ENCODE measurements at regions not wholly inside any gene's neighbourhood (a gene's known extent, or its start where the extent isn't known, plus 50 kb on each side); places are given as distances from the start of the nearest gene placed in this dataset.
A peak's percentile ranks its signal among the peaks of the same experiment; 100 is the strongest.

- Histone ChIP-seq H3F3A (ENCODE audit: low read length, unreplicated experiment) (no peaks in the 10 kb centered on the region), H3K9me2 (replicated peaks; ENCODE audit: low read length) (no peaks in the 10 kb centered on the region), H3K4me2 (ENCODE audit: low read length) (no peak overlapping the region), H3K27ac (ENCODE audit: low read length) (no peak overlapping the region), H3K27me3 (ENCODE audit: low read length) (no peaks in the 10 kb centered on the region), H3K9ac (ENCODE audit: low read length) (no peak overlapping the region), H3K36me3 (ENCODE audit: low read depth, low read length) (no peaks in the 10 kb centered on the region), H2AFZ (ENCODE audit: low read length) (no peak overlapping the region), H4K20me1 (ENCODE audit: low read length) (no peaks in the 10 kb centered on the region), H3K79me2 (ENCODE audit: low read length) (no peaks in the 10 kb centered on the region), H3K4me3 (ENCODE audit: low read length) (no peak overlapping the region), H3K4me1 (ENCODE audit: insufficient read depth, low read length) (no peaks in the 10 kb centered on the region), H3K9me3 (ENCODE audit: low read length) (no peaks in the 10 kb centered on the region)
- ChIA-PET CTCF (no interaction called here), POLR2A (ENCODE audit: unreplicated experiment) (no interaction called here)
- intact Hi-C loops (cut with micrococcal nuclease): no loop called here
- TF ChIP-seq EZH2phosphoT487 (IDR thresholded peaks at IDR 0.05; ENCODE audit: borderline replicate concordance, low read length) (no peak), CTCF (conservative IDR thresholded peaks at IDR 0.05; ENCODE audit: low read depth, low read length) (no peak), EZH2 (IDR thresholded peaks at IDR 0.05; ENCODE audit: low read length, unreplicated experiment) (no peak)
- BruUV-seq (replicated peaks): no TSS peak
- DNase-seq: no peak
- no peak for ATAC-seq
Measured at GRCh38 chr6:7473805-7474719, 67.4 kb upstream of the DSP start.

- no peak overlapping the region for H3K4me3 ChIP-seq (ENCODE audit: low read length)
- no peaks in the 10 kb centered on the region for H3K79me2 ChIP-seq (ENCODE audit: low read length)
- H3K9ac ChIP-seq (ENCODE audit: low read length): no peak overlapping the region
- no peak for TF ChIP-seq EZH2 (IDR thresholded peaks at IDR 0.05; ENCODE audit: low read length, unreplicated experiment)
- no peak for TF ChIP-seq EZH2phosphoT487 (IDR thresholded peaks at IDR 0.05; ENCODE audit: borderline replicate concordance, low read length)
- TF ChIP-seq CTCF (conservative IDR thresholded peaks at IDR 0.05; ENCODE audit: low read depth, low read length): no peak
- 0 out of 2 replicates have a peak, but pooled peaks cover 2% of the 10 kb centered on the region for H3K4me1 ChIP-seq (ENCODE audit: insufficient read depth, low read length)
- H3K36me3 ChIP-seq (ENCODE audit: low read depth, low read length): no peaks in the 10 kb centered on the region
- H3K27ac ChIP-seq (ENCODE audit: low read length): no peak overlapping the region
- no peaks in the 10 kb centered on the region for H4K20me1 ChIP-seq (ENCODE audit: low read length)
- CTCF ChIA-PET: no interaction called here
- H2AFZ ChIP-seq (ENCODE audit: low read length): no peak overlapping the region
- H3K9me3 ChIP-seq (ENCODE audit: low read length): no peaks in the 10 kb centered on the region
- no peak for ATAC-seq
- intact Hi-C loops (cut with micrococcal nuclease): no loop called here
- no peak for DNase-seq
- no peaks in the 10 kb centered on the region for H3F3A ChIP-seq (ENCODE audit: low read length, unreplicated experiment)
- BruUV-seq (replicated peaks): no TSS peak
- no peaks in the 10 kb centered on the region for H3K27me3 ChIP-seq (ENCODE audit: low read length)
- no peaks in the 10 kb centered on the region for H3K9me2 ChIP-seq (replicated peaks; ENCODE audit: low read length)
- POLR2A ChIA-PET (ENCODE audit: unreplicated experiment): no interaction called here
- no peak overlapping the region for H3K4me2 ChIP-seq (ENCODE audit: low read length)
Measured at GRCh38 chr6:7475081-7475480, 66.4 kb upstream of the DSP start.

- no peaks in the 10 kb centered on the region for H3K9me3 ChIP-seq (ENCODE audit: low read length)
- no peaks in the 10 kb centered on the region for H3K27me3 ChIP-seq (ENCODE audit: low read length)
- H3F3A ChIP-seq (ENCODE audit: low read length, unreplicated experiment): no peaks in the 10 kb centered on the region
- H3K4me3 ChIP-seq (ENCODE audit: low read length): peak overlapping the region; percentile 43
- DNase-seq (peak; percentile 91), ATAC-seq (peak; percentile 97)
- H2AFZ ChIP-seq (ENCODE audit: low read length): peak overlapping the region; percentile 63
- intact Hi-C loops (cut with micrococcal nuclease): no loop called here
- ChIA-PET CTCF (no interaction called here), POLR2A (ENCODE audit: unreplicated experiment) (interaction anchor here (0.6 kb wide), 1 partner anchor 9 kb away, joined by 11 read pairs; no protein-coding TSS in a partner anchor)
- no peak overlapping the region for H3K9ac ChIP-seq (ENCODE audit: low read length)
- no TSS peak for BruUV-seq (replicated peaks)
- no peak overlapping the region; the same call in 1 of the 2 replicates for H3K27ac ChIP-seq (ENCODE audit: low read length)
- no peaks in the 10 kb centered on the region for H4K20me1 ChIP-seq (ENCODE audit: low read length)
- H3K36me3 ChIP-seq (ENCODE audit: low read depth, low read length): no peaks in the 10 kb centered on the region
- H3K4me2 ChIP-seq (ENCODE audit: low read length): peak overlapping the region; percentile 83
- 0 out of 2 replicates have a peak, but pooled peaks cover 3% of the 10 kb centered on the region for H3K4me1 ChIP-seq (ENCODE audit: insufficient read depth, low read length)
- no peaks in the 10 kb centered on the region for H3K79me2 ChIP-seq (ENCODE audit: low read length)
- no peaks in the 10 kb centered on the region for H3K9me2 ChIP-seq (replicated peaks; ENCODE audit: low read length)
- TF ChIP-seq EZH2 (IDR thresholded peaks at IDR 0.05; ENCODE audit: low read length, unreplicated experiment) (no peak), EZH2phosphoT487 (IDR thresholded peaks at IDR 0.05; ENCODE audit: borderline replicate concordance, low read length) (no peak), CTCF (conservative IDR thresholded peaks at IDR 0.05; ENCODE audit: low read depth, low read length) (no peak)
Measured at GRCh38 chr6:7479801-7480266, 61.6 kb upstream of the DSP start.
